ENCODE measurements at regions not wholly inside any gene's neighbourhood (a gene's known extent, or its start where the extent isn't known, plus 50 kb on each side); places are given as distances from the start of the nearest gene placed in this dataset.

GRCh38 chr11:29281271-29281777, 735.5 kb downstream of the KCNA4 start:
- no peak for ATAC-seq (replicated peaks in 1 of 2)
- Mint-ChIP-seq H3K4me3 (no peak overlapping the region), H3K4me1 (ENCODE audit: low read depth) (no peaks in the 10 kb centered on the region)

GRCh38 chr11:29280452-29280851, 736.4 kb downstream of the KCNA4 start:
- no peak overlapping the region for H3K27ac Mint-ChIP-seq
- ATAC-seq (replicated peaks in 1 of 2) (no peak), DNase-seq (no peak)
- H3K9me3 Mint-ChIP-seq: peaks cover 13 to 17% of the 10 kb centered on the region in 2 donors
- no peak overlapping the region for H3K4me3 Mint-ChIP-seq
- no peaks in the 10 kb centered on the region for H3K27me3 Mint-ChIP-seq (ENCODE audit: low read depth)
- H3K36me3 Mint-ChIP-seq (ENCODE audit: insufficient read depth in 2 of 2): no peaks in the 10 kb centered on the region
- no peaks in the 10 kb centered on the region for H3K4me1 Mint-ChIP-seq (ENCODE audit: low read depth)

More at GRCh38 chr11:29281271-29281777, 735.5 kb downstream of the KCNA4 start:
- peaks cover 11 to 13% of the 10 kb centered on the region in 2 donors for H3K9me3 Mint-ChIP-seq
- H3K27me3 Mint-ChIP-seq (ENCODE audit: low read depth): no peaks in the 10 kb centered on the region
- no peaks in the 10 kb centered on the region for H3K36me3 Mint-ChIP-seq (ENCODE audit: insufficient read depth in 2 of 2)
- no peak for DNase-seq
- no peak overlapping the region for H3K27ac Mint-ChIP-seq

- ATAC-seq (replicated peaks in 1 of 2) (no peak), DNase-seq (no peak)
- Mint-ChIP-seq H3K36me3 (ENCODE audit: insufficient read depth in 2 of 2) (no peaks in the 10 kb centered on the region), H3K9me3 (peaks cover 13 to 17% of the 10 kb centered on the region in 2 donors), H3K4me3 (no peak overlapping the region), H3K27me3 (ENCODE audit: low read depth) (no peaks in the 10 kb centered on the region), H3K27ac (no peak overlapping the region), H3K4me1 (ENCODE audit: low read depth) (no peaks in the 10 kb centered on the region)
Measured at GRCh38 chr11:29279716-29280115, 737.1 kb downstream of the KCNA4 start.

- Mint-ChIP-seq H3K36me3 (ENCODE audit: insufficient read depth in 2 of 2) (peaks cover 0 to 4% of the 10 kb centered on the region in 2 donors), H3K4me1 (ENCODE audit: low read depth) (no peaks in the 10 kb centered on the region), H3K27me3 (ENCODE audit: low read depth) (no peaks in the 10 kb centered on the region), H3K27ac (no peak overlapping the region), H3K4me3 (no peak overlapping the region), H3K9me3 (peaks cover 5 to 11% of the 10 kb centered on the region in 2 donors)
- no peak for ATAC-seq (replicated peaks in 1 of 2)
- no peak for DNase-seq
Measured at GRCh38 chr11:29272019-29272654, 744.7 kb downstream of the KCNA4 start.

- DNase-seq: no peak
- Mint-ChIP-seq H3K4me1 (ENCODE audit: low read depth) (no peaks in the 10 kb centered on the region), H3K9me3 (peaks cover 5 to 11% of the 10 kb centered on the region in 2 donors), H3K27me3 (ENCODE audit: low read depth) (no peaks in the 10 kb centered on the region), H3K36me3 (ENCODE audit: insufficient read depth in 2 of 2) (peaks cover 0 to 4% of the 10 kb centered on the region in 2 donors), H3K4me3 (no peak overlapping the region), H3K27ac (no peak overlapping the region)
- ATAC-seq (replicated peaks in 1 of 2): no peak
Measured at GRCh38 chr11:29271616-29272015, 745.2 kb downstream of the KCNA4 start.

- Mint-ChIP-seq H3K36me3 (ENCODE audit: insufficient read depth in 2 of 2) (peaks cover 0 to 4% of the 10 kb centered on the region in 2 donors), H3K4me1 (ENCODE audit: low read depth) (no peaks in the 10 kb centered on the region), H3K27me3 (ENCODE audit: low read depth) (no peaks in the 10 kb centered on the region), H3K9me3 (peaks cover 6 to 7% of the 10 kb centered on the region in 2 donors), H3K27ac (no peak overlapping the region), H3K4me3 (no peak overlapping the region)
- DNase-seq (no peak), ATAC-seq (replicated peaks in 1 of 2) (no peak)
Measured at GRCh38 chr11:29268733-29269132, 748.1 kb downstream of the KCNA4 start.

- H3K27me3 Mint-ChIP-seq (ENCODE audit: low read depth): no peaks in the 10 kb centered on the region
- H3K36me3 Mint-ChIP-seq (ENCODE audit: insufficient read depth in 2 of 2): peaks cover 0 to 4% of the 10 kb centered on the region in 2 donors
- no peaks in the 10 kb centered on the region for H3K4me1 Mint-ChIP-seq (ENCODE audit: low read depth)
- no peak for ATAC-seq (replicated peaks in 1 of 2)
- no peak overlapping the region for H3K27ac Mint-ChIP-seq
- no peak for DNase-seq
- peaks cover 7 to 12% of the 10 kb centered on the region in 2 donors for H3K9me3 Mint-ChIP-seq
- H3K4me3 Mint-ChIP-seq: no peak overlapping the region
Measured at GRCh38 chr11:29265792-29266191, 751.0 kb downstream of the KCNA4 start.

GRCh38 chr11:29265381-29265780, 751.4 kb downstream of the KCNA4 start:
- no peaks in the 10 kb centered on the region for H3K27me3 Mint-ChIP-seq (ENCODE audit: low read depth)
- peaks cover 7 to 12% of the 10 kb centered on the region in 2 donors for H3K9me3 Mint-ChIP-seq
- no peak overlapping the region for H3K27ac Mint-ChIP-seq
- no peak overlapping the region for H3K4me3 Mint-ChIP-seq
- DNase-seq: no peak
- H3K36me3 Mint-ChIP-seq (ENCODE audit: insufficient read depth in 2 of 2): peaks cover 0 to 4% of the 10 kb centered on the region in 2 donors
- no peak for ATAC-seq (replicated peaks in 1 of 2)
- H3K4me1 Mint-ChIP-seq (ENCODE audit: low read depth): no peaks in the 10 kb centered on the region

GRCh38 chr11:29263971-29264682, 752.7 kb downstream of the KCNA4 start:
- Mint-ChIP-seq H3K36me3 (ENCODE audit: insufficient read depth in 2 of 2) (no peaks in the 10 kb centered on the region), H3K27me3 (ENCODE audit: low read depth) (no peaks in the 10 kb centered on the region), H3K4me1 (ENCODE audit: low read depth) (no peaks in the 10 kb centered on the region), H3K4me3 (no peak overlapping the region), H3K9me3 (peaks cover 7 to 13% of the 10 kb centered on the region in 2 donors), H3K27ac (no peak overlapping the region)
- DNase-seq (no peak), ATAC-seq (replicated peaks in 1 of 2) (no peak)

GRCh38 chr11:29261831-29262230, 755.0 kb downstream of the KCNA4 start:
- H3K4me3 Mint-ChIP-seq: no peak overlapping the region
- H3K27me3 Mint-ChIP-seq (ENCODE audit: low read depth): no peaks in the 10 kb centered on the region
- H3K4me1 Mint-ChIP-seq (ENCODE audit: low read depth): no peaks in the 10 kb centered on the region
- no peak overlapping the region for H3K27ac Mint-ChIP-seq
- peaks cover 12 to 13% of the 10 kb centered on the region in 2 donors for H3K9me3 Mint-ChIP-seq
- H3K36me3 Mint-ChIP-seq (ENCODE audit: insufficient read depth in 2 of 2): no peaks in the 10 kb centered on the region
- no peak for DNase-seq
- ATAC-seq (replicated peaks in 1 of 2): no peak

- Mint-ChIP-seq H3K9me3 (peaks cover 11 to 17% of the 10 kb centered on the region in 2 donors), H3K4me3 (no peak overlapping the region), H3K36me3 (ENCODE audit: insufficient read depth in 2 of 2) (no peaks in the 10 kb centered on the region), H3K4me1 (ENCODE audit: low read depth) (no peaks in the 10 kb centered on the region), H3K27ac (no peak overlapping the region), H3K27me3 (ENCODE audit: low read depth) (no peaks in the 10 kb centered on the region)
- no peak for ATAC-seq (replicated peaks in 1 of 2)
- DNase-seq: no peak
Measured at GRCh38 chr11:29260939-29261705, 755.7 kb downstream of the KCNA4 start.

GRCh38 chr11:29258411-29258810, 758.4 kb downstream of the KCNA4 start:
- Mint-ChIP-seq H3K27me3 (ENCODE audit: low read depth) (no peaks in the 10 kb centered on the region), H3K27ac (no peak overlapping the region), H3K4me3 (no peak overlapping the region), H3K4me1 (ENCODE audit: low read depth) (no peaks in the 10 kb centered on the region), H3K9me3 (peaks cover 7 to 15% of the 10 kb centered on the region in 2 donors), H3K36me3 (ENCODE audit: insufficient read depth in 2 of 2) (no peaks in the 10 kb centered on the region)
- ATAC-seq (replicated peaks in 1 of 2) (no peak), DNase-seq (no peak)

GRCh38 chr11:29256580-29256979, 760.2 kb downstream of the KCNA4 start:
- ATAC-seq (replicated peaks in 1 of 2) (no peak), DNase-seq (no peak)
- no peak overlapping the region for H3K27ac Mint-ChIP-seq
- no peaks in the 10 kb centered on the region for H3K27me3 Mint-ChIP-seq (ENCODE audit: low read depth)
- H3K4me3 Mint-ChIP-seq: no peak overlapping the region
- H3K9me3 Mint-ChIP-seq: peaks cover 10 to 18% of the 10 kb centered on the region in 2 donors
- H3K36me3 Mint-ChIP-seq (ENCODE audit: insufficient read depth in 2 of 2): no peaks in the 10 kb centered on the region
- no peaks in the 10 kb centered on the region for H3K4me1 Mint-ChIP-seq (ENCODE audit: low read depth)
